Lung (tissue), 11 donors: ENCODE measurements at regions not wholly inside any gene's neighbourhood (a gene's known extent, or its start where the extent isn't known, plus 50 kb on each side); places are given as distances from the start of the nearest gene placed in this dataset.

Experiments
- ATAC-seq: fragments of 200-7000 bp; cut with Tn5 transposase; one replicate; pipeline ENCODE4 v1.9.1; 2020; ENCODE audit warnings: moderate number of reproducible peaks; ENCODE audit not compliant: insufficient read depth, low FRiP score
- DNase-seq, 3 donors: peaks; one replicate each; pipeline ENCODE4 v3.0.0-alpha.2; 2013 to 2017
- H3K27ac ChIP-seq, 2 donors: one replicate each; pipeline ENCODE4 v1.5.1; 2013; ENCODE audit warnings: mild to moderate bottlenecking in 2 of 2, moderate library complexity in 2 of 2, control low read depth in 1 of 2, inconsistent platforms in 1 of 2, low read depth in 1 of 2, low read length in 1 of 2
- H3K27me3 ChIP-seq, 3 donors: one replicate each; pipeline ENCODE4 v1.5.1; 2013; ENCODE audit warnings: low read length in 2 of 3; ENCODE audit not compliant: control insufficient read depth in 3 of 3, insufficient read depth in 3 of 3
- H3K36me3 ChIP-seq, 4 donors: one replicate each; pipeline ENCODE4 v1.5.1; 2013; ENCODE audit warnings: low read length in 4 of 4, mild to moderate bottlenecking in 1 of 4, moderate library complexity in 1 of 4; ENCODE audit not compliant: control insufficient read depth in 4 of 4, insufficient read depth in 4 of 4
- H3K4me1 ChIP-seq, 5 donors: one replicate each; pipeline ENCODE4 v1.5.1; 2013; ENCODE audit warnings: low read length in 5 of 5, mild to moderate bottlenecking in 2 of 5, moderate library complexity in 1 of 5; ENCODE audit not compliant: control insufficient read depth in 5 of 5, insufficient read depth in 5 of 5
- H3K4me3 ChIP-seq: one replicate; pipeline ENCODE4 v1.5.1; 2013; ENCODE audit warnings: mild to moderate bottlenecking, control low read depth, moderate library complexity
- H3K9ac ChIP-seq, 2 donors: one replicate each; pipeline ENCODE4 v1.5.1; 2013; ENCODE audit warnings: low read length in 2 of 2, control low read depth in 1 of 2; ENCODE audit not compliant: insufficient read depth in 1 of 2
- H3K9me3 ChIP-seq, 4 donors: one replicate each; pipeline ENCODE4 v1.5.1; 2013; ENCODE audit warnings: low read length in 3 of 4, mild to moderate bottlenecking in 1 of 4, moderate library complexity in 1 of 4; ENCODE audit not compliant: control insufficient read depth in 4 of 4, insufficient read depth in 3 of 4
- WGBS, 2 donors: extraction: QIAGEN DNeasy Blood & Tissue Kit; methylation state at CpG; one replicate each; pipeline ENCODE4 v1.1.7; 2013; 5-methylcytosine and 5-hydroxymethylcytosine counted together
- TF ChIP-seq, protein P1 (sequence below): IDR thresholded peaks from 2 replicates; pipeline ENCODE4 v1.5.1; 2012; ENCODE audit warnings: mild to moderate bottlenecking; ENCODE audit errors: control extremely low read depth, extremely low read depth
- donor health status: control.
- donor health status: control.
- donor health status: Bipolar disorder and iron deficiency.
- donor health status: healthy.
- donor health status: DM: yes; HTN: yes; CAD: no.

DNA sequence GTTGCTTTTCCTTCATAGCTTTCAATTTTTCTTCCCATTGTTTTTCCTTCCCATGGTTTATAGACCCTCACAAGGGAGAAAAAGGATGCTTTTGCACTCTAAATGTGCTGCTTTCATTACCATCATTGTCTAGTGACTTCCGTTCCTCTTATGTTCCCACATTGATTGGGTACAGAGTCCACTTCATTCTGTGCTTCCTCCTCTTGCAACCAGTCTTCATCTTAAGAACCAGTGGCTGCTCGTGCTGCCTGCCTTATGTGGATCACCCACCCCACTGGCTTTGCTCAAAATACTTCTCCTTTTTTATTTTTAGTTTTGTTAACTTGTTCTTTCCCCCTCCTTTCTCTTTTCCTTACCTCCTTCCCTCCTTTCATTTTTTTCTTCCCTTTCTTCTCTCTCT, 76.5 kb upstream of the BOD1L1 start:
- no peak for DNase-seq
- no peak for ATAC-seq
- H3K27me3 ChIP-seq: no peaks in the 10 kb centered on the region
- no peak overlapping the region for H3K9ac ChIP-seq
- no peak overlapping the region for H3K27ac ChIP-seq
- WGBS, 2 donors: 24 to 50% methylated on average over 2 of the region's 2 CpGs
- no peaks in the 10 kb centered on the region for H3K36me3 ChIP-seq
- H3K9me3 ChIP-seq: no peaks in the 10 kb centered on the region
- peaks cover 0 to 3% (median 0%) of the 10 kb centered on the region in 5 donors for H3K4me1 ChIP-seq
- TF ChIP-seq, protein P1, sequence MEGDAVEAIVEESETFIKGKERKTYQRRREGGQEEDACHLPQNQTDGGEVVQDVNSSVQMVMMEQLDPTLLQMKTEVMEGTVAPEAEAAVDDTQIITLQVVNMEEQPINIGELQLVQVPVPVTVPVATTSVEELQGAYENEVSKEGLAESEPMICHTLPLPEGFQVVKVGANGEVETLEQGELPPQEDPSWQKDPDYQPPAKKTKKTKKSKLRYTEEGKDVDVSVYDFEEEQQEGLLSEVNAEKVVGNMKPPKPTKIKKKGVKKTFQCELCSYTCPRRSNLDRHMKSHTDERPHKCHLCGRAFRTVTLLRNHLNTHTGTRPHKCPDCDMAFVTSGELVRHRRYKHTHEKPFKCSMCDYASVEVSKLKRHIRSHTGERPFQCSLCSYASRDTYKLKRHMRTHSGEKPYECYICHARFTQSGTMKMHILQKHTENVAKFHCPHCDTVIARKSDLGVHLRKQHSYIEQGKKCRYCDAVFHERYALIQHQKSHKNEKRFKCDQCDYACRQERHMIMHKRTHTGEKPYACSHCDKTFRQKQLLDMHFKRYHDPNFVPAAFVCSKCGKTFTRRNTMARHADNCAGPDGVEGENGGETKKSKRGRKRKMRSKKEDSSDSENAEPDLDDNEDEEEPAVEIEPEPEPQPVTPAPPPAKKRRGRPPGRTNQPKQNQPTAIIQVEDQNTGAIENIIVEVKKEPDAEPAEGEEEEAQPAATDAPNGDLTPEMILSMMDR: no peak
- H3K4me3 ChIP-seq: no peak overlapping the region

DNA sequence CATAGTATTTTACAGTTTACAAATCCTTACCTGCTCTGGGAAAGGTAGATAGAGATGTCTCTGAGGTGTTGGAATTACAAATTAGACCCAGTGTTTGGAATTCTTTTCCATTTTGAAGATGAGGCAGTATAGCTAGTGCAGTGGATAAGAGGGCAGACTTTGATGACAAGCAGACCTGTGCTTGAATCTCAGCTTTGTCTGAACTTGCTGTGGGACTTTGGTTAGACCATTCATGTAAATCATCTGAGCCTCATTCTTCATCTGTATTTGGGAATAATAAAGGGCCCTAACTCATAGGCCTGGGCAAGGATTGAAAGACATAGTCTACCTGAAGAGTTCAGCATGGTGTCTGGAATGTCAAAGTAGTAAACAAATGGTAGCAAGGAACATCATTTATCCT, 77.2 kb upstream of the BOD1L1 start:
- ATAC-seq (no peak), DNase-seq (no peak)
- TF ChIP-seq, protein P1: no peak
- Histone ChIP-seq H3K4me3 (no peak overlapping the region), H3K27ac (peak overlapping the region in 1 of 2 donors; percentile 36), H3K9me3 (no peaks in the 10 kb centered on the region), H3K4me1 (peaks cover 0 to 3% (median 0%) of the 10 kb centered on the region in 5 donors), H3K27me3 (no peaks in the 10 kb centered on the region), H3K36me3 (no peaks in the 10 kb centered on the region), H3K9ac (no peak overlapping the region)

DNA sequence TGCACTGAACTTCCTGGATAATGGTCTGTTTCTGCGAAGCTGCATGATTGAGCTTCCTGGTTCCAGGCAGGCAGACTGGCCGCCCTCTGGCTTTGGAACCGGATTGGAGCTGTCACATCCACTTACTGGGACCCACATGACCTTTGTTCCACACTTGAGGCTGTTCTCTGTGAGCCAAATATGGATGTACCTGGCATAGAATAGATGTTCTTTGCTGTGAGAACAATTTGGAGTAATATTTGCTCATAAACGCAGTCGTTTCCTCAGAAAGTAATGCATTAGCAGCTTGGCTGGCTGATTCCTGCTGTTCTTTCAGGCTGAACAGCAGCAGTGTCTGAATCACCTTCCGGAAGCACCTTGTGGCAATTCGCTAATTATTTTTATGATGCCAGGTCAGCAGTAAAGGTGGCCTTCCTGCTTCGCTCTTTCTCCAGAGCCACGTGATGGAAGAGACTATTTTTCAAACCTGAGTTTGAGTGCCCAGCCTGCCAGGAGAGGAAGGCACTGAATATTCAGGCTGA, 78.1 kb upstream of the BOD1L1 start:
- peak; percentile 63 for ATAC-seq
- TF ChIP-seq, protein P1: no peak
- no peaks in the 10 kb centered on the region for H3K27me3 ChIP-seq
- peaks cover 0 to 3% (median 0%) of the 10 kb centered on the region in 5 donors for H3K4me1 ChIP-seq
- H3K27ac ChIP-seq: peak overlapping the region in 1 of 2 donors; percentile 83
- H3K4me3 ChIP-seq: no peak overlapping the region
- H3K9ac ChIP-seq: no peak overlapping the region
- 60 to 63% methylated on average over 9 of the region's 9 CpGs for WGBS, 2 donors
- no peaks in the 10 kb centered on the region for H3K36me3 ChIP-seq
- DNase-seq: peak; percentile 8 to 25 (median 13)
- peaks cover 0 to under 1% (median 0%) of the 10 kb centered on the region in 4 donors for H3K9me3 ChIP-seq

DNA sequence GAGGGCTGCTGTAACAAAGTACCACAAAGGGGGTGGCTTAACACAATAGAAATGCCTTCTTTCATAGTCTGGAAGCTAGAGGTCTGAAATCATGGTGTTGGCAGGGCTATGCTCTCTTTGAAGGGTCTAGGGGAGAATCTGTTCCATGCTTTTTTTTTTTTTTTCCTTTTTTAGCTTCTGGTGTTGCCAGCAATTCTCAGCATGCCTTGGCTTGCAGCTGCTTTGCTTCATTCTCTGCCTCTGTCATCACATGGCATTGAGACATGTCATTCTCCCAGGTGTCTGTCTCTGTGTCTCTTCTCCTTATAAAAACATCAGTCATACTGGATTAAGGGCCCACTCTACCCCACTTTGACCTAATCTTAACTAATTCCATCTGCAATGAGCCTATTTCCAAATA, 78.6 kb upstream of the BOD1L1 start:
- Histone ChIP-seq H3K9me3 (peaks cover 0 to 2% (median 0%) of the 10 kb centered on the region in 4 donors), H3K36me3 (no peaks in the 10 kb centered on the region), H3K27ac (peak overlapping the region in 1 of 2 donors; percentile 83), H3K4me3 (no peak overlapping the region), H3K27me3 (no peaks in the 10 kb centered on the region), H3K4me1 (peaks cover 0 to 4% (median 0%) of the 10 kb centered on the region in 5 donors), H3K9ac (no peak overlapping the region)
- DNase-seq: no peak
- ATAC-seq: no peak
- TF ChIP-seq, protein P1: no peak
